Progenitor cell of endocrine pancreas (in vitro differentiated cells): ENCODE measurements at regions not wholly inside any gene's neighbourhood (a gene's known extent, or its start where the extent isn't known, plus 50 kb on each side); places are given as distances from the start of the nearest gene placed in this dataset.

ENCODE experiments used
- DNase-seq: peaks from one replicate; pipeline ENCODE4 v3.0.0; 2021; ENCODE audit warnings: low spot score; ENCODE audit not compliant: unreplicated experiment
- H3K27ac Mint-ChIP-seq: 2 replicates; pipeline ENCODE4 v1.8.0; 2021; ENCODE audit warnings: mild to moderate bottlenecking, moderate library complexity, mixed read lengths
- H3K27me3 Mint-ChIP-seq: 2 replicates; pipeline ENCODE4 v1.8.0; 2021; ENCODE audit warnings: mixed read lengths
- H3K36me3 Mint-ChIP-seq: 2 replicates; pipeline ENCODE4 v1.8.0; 2022; ENCODE audit warnings: mixed read lengths; ENCODE audit not compliant: insufficient read depth
- H3K4me1 Mint-ChIP-seq: 2 replicates; pipeline ENCODE4 v1.8.0; 2021; ENCODE audit warnings: low read depth, mixed read lengths
- H3K4me3 Mint-ChIP-seq: 2 replicates; pipeline ENCODE4 v1.8.0; 2021; ENCODE audit warnings: low read depth, mild to moderate bottlenecking, moderate library complexity, mixed read lengths
- H3K9me3 Mint-ChIP-seq: 2 replicates; pipeline ENCODE4 v1.8.0; 2021; ENCODE audit warnings: low read depth, mixed read lengths
- TF ChIP-seq, protein P1 (sequence below): fragments of 200-600 bp; sonication (generic); IDR thresholded peaks from one replicate; pipeline ENCODE4 v1.5.0; 2021; ENCODE audit warnings: antibody characterized with exemption, mild to moderate bottlenecking; ENCODE audit not compliant: unreplicated experiment

DNA sequence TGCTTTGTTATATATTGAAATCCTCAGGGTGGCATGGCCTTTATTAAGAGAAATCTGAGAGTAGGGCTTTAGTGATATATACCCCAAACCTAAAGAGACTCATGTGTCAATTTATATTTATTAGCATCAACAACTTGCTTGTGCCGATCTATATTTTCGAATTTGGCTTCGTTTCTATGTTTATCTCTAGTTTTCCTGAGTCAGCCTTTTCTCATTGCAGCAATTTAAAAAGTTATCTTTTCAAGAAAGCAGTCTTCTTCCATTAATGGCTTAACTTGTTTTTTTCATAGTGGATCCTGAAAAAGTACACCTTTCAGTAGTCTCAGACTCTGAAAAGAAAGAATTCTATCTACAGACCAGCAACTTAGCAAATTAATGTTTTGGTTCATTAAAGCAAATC is 99.9 kb upstream of the KCNN2 start:
- H3K27ac Mint-ChIP-seq = no peak overlapping the region
- no peak overlapping the region for H3K4me3 Mint-ChIP-seq
- TF ChIP-seq, protein P1, sequence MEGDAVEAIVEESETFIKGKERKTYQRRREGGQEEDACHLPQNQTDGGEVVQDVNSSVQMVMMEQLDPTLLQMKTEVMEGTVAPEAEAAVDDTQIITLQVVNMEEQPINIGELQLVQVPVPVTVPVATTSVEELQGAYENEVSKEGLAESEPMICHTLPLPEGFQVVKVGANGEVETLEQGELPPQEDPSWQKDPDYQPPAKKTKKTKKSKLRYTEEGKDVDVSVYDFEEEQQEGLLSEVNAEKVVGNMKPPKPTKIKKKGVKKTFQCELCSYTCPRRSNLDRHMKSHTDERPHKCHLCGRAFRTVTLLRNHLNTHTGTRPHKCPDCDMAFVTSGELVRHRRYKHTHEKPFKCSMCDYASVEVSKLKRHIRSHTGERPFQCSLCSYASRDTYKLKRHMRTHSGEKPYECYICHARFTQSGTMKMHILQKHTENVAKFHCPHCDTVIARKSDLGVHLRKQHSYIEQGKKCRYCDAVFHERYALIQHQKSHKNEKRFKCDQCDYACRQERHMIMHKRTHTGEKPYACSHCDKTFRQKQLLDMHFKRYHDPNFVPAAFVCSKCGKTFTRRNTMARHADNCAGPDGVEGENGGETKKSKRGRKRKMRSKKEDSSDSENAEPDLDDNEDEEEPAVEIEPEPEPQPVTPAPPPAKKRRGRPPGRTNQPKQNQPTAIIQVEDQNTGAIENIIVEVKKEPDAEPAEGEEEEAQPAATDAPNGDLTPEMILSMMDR = no peak
- no peaks in the 10 kb centered on the region for H3K36me3 Mint-ChIP-seq
- H3K9me3 Mint-ChIP-seq = no peaks in the 10 kb centered on the region
- H3K4me1 Mint-ChIP-seq = peaks cover 5% of the 10 kb centered on the region
- peaks cover 35% of the 10 kb centered on the region for H3K27me3 Mint-ChIP-seq
- DNase-seq = no peak

DNA sequence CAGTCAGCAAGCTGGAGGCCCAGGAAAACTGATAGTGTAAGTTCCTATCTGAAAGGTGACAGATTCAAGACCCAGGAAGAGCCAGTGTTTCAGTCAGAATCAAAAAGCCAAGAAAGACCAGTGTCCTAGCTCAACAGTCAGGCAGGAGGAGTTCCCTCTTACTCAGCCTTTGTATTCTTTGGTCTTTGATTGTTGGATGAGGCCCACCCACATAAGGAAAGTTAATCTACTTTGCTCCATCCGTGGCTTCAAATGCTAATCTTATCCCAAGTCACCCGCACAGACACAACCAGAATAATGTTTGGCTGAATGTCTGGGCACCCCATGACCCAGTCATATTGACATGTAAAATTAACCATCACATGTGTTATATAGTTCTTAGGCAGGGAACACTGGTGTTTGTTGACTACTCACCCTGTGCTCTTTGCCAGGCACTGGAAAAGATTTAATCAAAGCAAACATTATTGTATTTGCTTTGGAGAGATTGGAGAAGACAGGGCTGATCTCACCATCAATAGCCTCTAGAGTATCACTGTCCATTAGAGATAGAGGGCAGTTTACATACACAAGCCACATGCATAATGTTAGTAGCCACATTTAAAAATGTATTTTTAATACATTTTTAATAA is 96.3 kb upstream of the KCNN2 start:
- Mint-ChIP-seq H3K27ac (peak overlapping the region; percentile 47), H3K36me3 (no peaks in the 10 kb centered on the region), H3K27me3 (peaks cover 10% of the 10 kb centered on the region), H3K4me1 (peaks cover 5% of the 10 kb centered on the region), H3K4me3 (no peak overlapping the region), H3K9me3 (no peaks in the 10 kb centered on the region)
- TF ChIP-seq, protein P1 = no peak
- DNase-seq = no peak

DNA sequence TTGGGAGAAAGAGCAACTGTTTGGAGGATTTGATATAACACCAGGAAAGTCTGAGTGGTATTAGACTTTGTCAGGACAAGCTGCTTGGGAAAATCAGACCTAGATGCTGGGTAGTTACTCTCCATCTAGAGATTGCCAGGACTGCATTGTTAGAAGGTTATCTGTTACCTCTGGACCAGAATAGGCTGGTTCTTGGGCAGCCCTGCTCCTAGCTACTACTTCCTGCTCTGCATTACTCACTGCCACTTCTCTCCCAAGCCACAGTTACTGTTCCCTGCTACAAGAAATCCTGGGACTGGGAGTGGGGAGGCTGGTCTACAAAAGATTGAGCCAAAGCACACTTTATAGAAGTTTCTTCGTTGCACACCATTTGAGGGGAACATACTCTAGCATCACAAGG is 95.5 kb upstream of the KCNN2 start:
- H3K9me3 Mint-ChIP-seq = no peaks in the 10 kb centered on the region
- peaks cover 3% of the 10 kb centered on the region for H3K27me3 Mint-ChIP-seq
- no peak for DNase-seq
- TF ChIP-seq, protein P1 = no peak
- H3K4me1 Mint-ChIP-seq = peaks cover 5% of the 10 kb centered on the region
- no peaks in the 10 kb centered on the region for H3K36me3 Mint-ChIP-seq
- H3K4me3 Mint-ChIP-seq = no peak overlapping the region
- H3K27ac Mint-ChIP-seq = no peak overlapping the region

DNA sequence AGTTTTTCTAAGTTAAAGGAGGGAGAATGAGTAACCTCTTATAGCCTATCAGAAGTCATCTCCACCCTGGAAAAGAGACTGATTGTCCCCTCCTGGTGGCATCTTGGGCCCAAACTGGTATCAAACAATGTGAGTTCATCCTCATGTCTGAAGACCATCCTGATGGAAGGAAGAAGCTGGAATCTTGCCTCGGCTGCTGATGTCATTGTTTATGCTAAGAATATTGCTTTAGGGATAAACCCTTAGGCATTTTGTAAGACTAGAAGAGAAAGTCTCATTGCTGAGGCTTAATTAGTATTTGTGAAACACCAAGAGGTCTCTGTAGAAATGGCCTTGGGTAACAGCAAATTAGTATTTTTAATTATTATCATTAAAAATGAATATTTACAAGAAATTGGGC is 65.7 kb upstream of the KCNN2 start:
- H3K9me3 Mint-ChIP-seq = no peaks in the 10 kb centered on the region
- no peak for DNase-seq
- no peaks in the 10 kb centered on the region for H3K27me3 Mint-ChIP-seq
- H3K4me1 Mint-ChIP-seq = no peaks in the 10 kb centered on the region
- no peak overlapping the region for H3K4me3 Mint-ChIP-seq
- TF ChIP-seq, protein P1 = no peak
- no peak overlapping the region for H3K27ac Mint-ChIP-seq
- no peaks in the 10 kb centered on the region for H3K36me3 Mint-ChIP-seq

DNA sequence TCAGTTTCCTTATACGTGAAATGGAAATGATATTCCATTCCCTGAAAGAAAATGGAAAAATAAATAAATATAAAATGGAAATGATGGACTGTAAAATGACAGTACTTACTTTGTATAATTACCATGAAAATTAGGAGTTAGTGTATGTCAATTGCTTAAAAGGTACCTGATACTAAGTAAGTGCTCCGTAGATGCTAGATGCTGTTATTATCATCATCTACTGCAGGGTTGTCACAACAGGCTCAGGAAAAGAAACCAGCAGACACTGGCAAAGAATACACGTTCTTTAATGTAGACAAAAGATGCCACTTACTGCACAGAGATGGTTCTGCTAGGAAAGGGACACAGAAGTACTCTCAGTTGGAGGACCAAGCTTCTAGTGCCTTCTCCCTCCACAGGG is 64.0 kb upstream of the KCNN2 start:
- H3K4me1 Mint-ChIP-seq = no peaks in the 10 kb centered on the region

More for the DNA sequence above, 64.0 kb upstream of the KCNN2 start:
- DNase-seq = no peak
- TF ChIP-seq, protein P1 = no peak
- no peak overlapping the region for H3K4me3 Mint-ChIP-seq
- H3K9me3 Mint-ChIP-seq = no peaks in the 10 kb centered on the region
- H3K27ac Mint-ChIP-seq = no peak overlapping the region
- no peaks in the 10 kb centered on the region for H3K27me3 Mint-ChIP-seq
- H3K36me3 Mint-ChIP-seq = no peaks in the 10 kb centered on the region
